Ishikawa (cell line): ENCODE measurements at regions not wholly inside any gene's neighbourhood (a gene's known extent, or its start where the extent isn't known, plus 50 kb on each side); places are given as distances from the start of the nearest gene placed in this dataset.

Experiments
- CEBPB ChIP-seq: IDR thresholded peaks from 2 replicates; pipeline ENCODE4 v1.6.1; 2012
- CREB1 ChIP-seq: IDR thresholded peaks from 2 replicates; pipeline ENCODE4 v1.6.1; 2012; ENCODE audit warnings: low read depth
- EGR1 ChIP-seq: IDR thresholded peaks from 2 replicates; pipeline ENCODE4 v1.6.1; 2012
- EP300 ChIP-seq: IDR thresholded peaks from 2 replicates; pipeline ENCODE4 v1.6.1; 2012; ENCODE audit warnings: borderline replicate concordance
- FOXM1 ChIP-seq: IDR thresholded peaks from 2 replicates; pipeline ENCODE4 v1.6.1; 2012; ENCODE audit warnings: low read depth, borderline replicate concordance
- NFIC ChIP-seq: IDR thresholded peaks from 2 replicates; pipeline ENCODE4 v1.6.1; 2012
- RAD21 ChIP-seq: IDR thresholded peaks from 2 replicates; pipeline ENCODE4 v1.6.1; 2012; ENCODE audit warnings: low read depth
- TAF1 ChIP-seq: IDR thresholded peaks from 2 replicates; pipeline ENCODE4 v1.6.1; 2012; ENCODE audit warnings: low read depth, mild to moderate bottlenecking
- TCF12 ChIP-seq: IDR thresholded peaks from 2 replicates; pipeline ENCODE4 v1.6.1; 2012; ENCODE audit warnings: low read depth
- TEAD4 ChIP-seq: IDR thresholded peaks from 2 replicates; pipeline ENCODE4 v1.6.1; 2012
- YY1 ChIP-seq: IDR thresholded peaks from 2 replicates; pipeline ENCODE4 v1.6.1; 2012; ENCODE audit warnings: low read depth
- ZBTB7A ChIP-seq: IDR thresholded peaks from 2 replicates; pipeline ENCODE4 v1.6.1; 2012; ENCODE audit warnings: low read depth
- TF ChIP-seq, protein P1 (sequence below): IDR thresholded peaks from 2 replicates; pipeline ENCODE4 v1.6.1; 2012
- TF ChIP-seq, protein P2 (sequence below): IDR thresholded peaks from 2 replicates; pipeline ENCODE4 v1.6.1; 2012
- TF ChIP-seq, protein P3 (sequence below): IDR thresholded peaks from 2 replicates; pipeline ENCODE4 v1.6.1; 2012; ENCODE audit warnings: low read depth, mild to moderate bottlenecking

DNA sequence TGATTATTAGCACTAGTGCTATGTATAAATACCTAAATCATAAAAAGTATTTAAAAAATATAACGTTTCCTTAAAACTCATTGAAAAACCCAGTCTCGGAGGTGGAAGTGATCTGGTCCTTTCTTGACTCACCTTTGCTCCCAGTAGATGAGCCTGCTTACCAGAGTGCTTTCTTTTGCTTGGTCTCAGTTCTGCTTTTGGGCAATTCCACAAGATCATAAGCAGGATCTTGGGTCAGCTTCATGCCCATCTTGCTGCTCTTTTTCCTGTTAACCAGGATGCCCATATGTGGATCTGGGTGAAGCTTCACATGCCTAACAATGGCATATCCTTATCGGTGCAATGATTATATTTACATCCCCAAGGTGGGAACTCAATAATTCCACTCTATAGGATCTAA lies 332.1 kb upstream of the FAM98A start:
- TF ChIP-seq EP300 (no peak), TAF1 (no peak), CEBPB (no peak), RAD21 (no peak), NFIC (no peak), CREB1 (no peak), TEAD4 (no peak), ZBTB7A (no peak), FOXM1 (no peak), TCF12 (no peak)
- TF ChIP-seq, protein P1, sequence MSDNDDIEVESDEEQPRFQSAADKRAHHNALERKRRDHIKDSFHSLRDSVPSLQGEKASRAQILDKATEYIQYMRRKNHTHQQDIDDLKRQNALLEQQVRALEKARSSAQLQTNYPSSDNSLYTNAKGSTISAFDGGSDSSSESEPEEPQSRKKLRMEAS, result no peak
- TF ChIP-seq, protein P2, sequence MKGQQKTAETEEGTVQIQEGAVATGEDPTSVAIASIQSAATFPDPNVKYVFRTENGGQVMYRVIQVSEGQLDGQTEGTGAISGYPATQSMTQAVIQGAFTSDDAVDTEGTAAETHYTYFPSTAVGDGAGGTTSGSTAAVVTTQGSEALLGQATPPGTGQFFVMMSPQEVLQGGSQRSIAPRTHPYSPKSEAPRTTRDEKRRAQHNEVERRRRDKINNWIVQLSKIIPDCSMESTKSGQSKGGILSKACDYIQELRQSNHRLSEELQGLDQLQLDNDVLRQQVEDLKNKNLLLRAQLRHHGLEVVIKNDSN, result no peak
- TF ChIP-seq, protein P3, sequence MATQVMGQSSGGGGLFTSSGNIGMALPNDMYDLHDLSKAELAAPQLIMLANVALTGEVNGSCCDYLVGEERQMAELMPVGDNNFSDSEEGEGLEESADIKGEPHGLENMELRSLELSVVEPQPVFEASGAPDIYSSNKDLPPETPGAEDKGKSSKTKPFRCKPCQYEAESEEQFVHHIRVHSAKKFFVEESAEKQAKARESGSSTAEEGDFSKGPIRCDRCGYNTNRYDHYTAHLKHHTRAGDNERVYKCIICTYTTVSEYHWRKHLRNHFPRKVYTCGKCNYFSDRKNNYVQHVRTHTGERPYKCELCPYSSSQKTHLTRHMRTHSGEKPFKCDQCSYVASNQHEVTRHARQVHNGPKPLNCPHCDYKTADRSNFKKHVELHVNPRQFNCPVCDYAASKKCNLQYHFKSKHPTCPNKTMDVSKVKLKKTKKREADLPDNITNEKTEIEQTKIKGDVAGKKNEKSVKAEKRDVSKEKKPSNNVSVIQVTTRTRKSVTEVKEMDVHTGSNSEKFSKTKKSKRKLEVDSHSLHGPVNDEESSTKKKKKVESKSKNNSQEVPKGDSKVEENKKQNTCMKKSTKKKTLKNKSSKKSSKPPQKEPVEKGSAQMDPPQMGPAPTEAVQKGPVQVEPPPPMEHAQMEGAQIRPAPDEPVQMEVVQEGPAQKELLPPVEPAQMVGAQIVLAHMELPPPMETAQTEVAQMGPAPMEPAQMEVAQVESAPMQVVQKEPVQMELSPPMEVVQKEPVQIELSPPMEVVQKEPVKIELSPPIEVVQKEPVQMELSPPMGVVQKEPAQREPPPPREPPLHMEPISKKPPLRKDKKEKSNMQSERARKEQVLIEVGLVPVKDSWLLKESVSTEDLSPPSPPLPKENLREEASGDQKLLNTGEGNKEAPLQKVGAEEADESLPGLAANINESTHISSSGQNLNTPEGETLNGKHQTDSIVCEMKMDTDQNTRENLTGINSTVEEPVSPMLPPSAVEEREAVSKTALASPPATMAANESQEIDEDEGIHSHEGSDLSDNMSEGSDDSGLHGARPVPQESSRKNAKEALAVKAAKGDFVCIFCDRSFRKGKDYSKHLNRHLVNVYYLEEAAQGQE, result no peak

DNA sequence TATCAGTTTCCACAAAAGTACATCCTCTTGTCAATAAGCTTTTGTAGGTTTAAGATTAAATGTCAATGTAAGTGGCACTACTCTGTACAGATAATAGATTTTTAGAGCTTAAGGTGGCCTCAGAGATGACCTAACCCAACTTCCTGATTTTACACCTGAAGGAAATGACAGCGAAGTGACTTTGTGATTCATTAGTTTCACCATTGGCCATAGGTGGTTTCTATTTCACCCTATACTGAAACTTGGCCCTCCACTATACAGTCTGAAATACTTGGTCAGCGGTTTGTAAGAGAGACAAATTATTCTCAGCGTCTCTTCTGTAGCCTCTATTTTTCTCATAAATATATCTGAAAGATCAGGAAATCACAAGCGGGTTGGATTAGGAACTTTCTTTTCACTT lies 330.4 kb upstream of the FAM98A start:
- TF ChIP-seq YY1 (no peak), CREB1 (no peak), EP300 (no peak), NFIC (no peak), ZBTB7A (no peak), EGR1 (no peak), CEBPB (no peak), TAF1 (no peak)
- TF ChIP-seq, protein P1, result no peak

DNA sequence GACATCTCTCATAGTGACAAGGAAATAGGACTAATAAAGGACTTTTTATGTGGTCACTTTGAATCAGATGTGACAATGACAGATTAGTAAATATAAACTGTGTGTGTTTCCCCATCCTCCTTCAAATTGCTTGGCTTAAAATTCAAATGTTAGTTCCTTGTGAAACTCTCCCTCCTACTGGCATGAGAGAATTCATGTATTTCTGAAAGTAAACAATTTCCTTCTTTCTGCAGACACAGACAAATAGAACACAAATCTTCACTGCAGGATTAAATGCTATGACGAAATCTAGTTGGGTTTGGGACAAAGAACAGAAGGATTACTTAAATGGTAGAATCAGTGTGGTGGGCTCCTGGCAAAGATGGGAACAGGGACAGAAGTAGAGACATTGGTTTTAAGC lies 328.7 kb upstream of the FAM98A start:
- TF ChIP-seq, protein P3, result no peak
- no peak for TF ChIP-seq EGR1
- no peak for TF ChIP-seq CEBPB
- TF ChIP-seq, protein P2, result no peak
- TF ChIP-seq, protein P1, result no peak
- TF ChIP-seq ZBTB7A, result no peak
- no peak for TF ChIP-seq TAF1
- no peak for TF ChIP-seq CREB1

DNA sequence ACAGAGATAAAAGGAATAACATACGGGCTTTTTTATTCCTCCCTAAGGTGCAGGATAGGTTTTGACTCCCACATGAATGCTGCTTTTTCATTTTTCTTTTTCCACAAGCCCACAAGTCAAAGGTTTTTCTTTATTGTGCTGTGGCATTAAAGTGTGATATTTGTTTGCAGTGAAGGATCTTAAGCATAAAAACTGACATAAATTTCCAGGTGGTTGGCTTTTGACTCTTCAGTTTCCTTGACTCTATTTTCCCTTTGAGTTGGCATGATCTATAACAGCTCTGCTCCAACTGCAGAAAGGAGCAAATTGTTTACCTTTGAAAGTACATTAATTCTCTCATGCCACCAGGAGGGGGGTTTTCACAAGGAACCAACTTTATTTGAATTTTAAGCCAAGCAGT lies 326.2 kb upstream of the FAM98A start:
- no peak for TF ChIP-seq CEBPB
- TF ChIP-seq YY1, result no peak
- TF ChIP-seq CREB1, result no peak
- no peak for TF ChIP-seq ZBTB7A
- TF ChIP-seq, protein P1, result no peak
- TF ChIP-seq TAF1, result no peak
- no peak for TF ChIP-seq FOXM1
- no peak for TF ChIP-seq EP300
- no peak for TF ChIP-seq NFIC

DNA sequence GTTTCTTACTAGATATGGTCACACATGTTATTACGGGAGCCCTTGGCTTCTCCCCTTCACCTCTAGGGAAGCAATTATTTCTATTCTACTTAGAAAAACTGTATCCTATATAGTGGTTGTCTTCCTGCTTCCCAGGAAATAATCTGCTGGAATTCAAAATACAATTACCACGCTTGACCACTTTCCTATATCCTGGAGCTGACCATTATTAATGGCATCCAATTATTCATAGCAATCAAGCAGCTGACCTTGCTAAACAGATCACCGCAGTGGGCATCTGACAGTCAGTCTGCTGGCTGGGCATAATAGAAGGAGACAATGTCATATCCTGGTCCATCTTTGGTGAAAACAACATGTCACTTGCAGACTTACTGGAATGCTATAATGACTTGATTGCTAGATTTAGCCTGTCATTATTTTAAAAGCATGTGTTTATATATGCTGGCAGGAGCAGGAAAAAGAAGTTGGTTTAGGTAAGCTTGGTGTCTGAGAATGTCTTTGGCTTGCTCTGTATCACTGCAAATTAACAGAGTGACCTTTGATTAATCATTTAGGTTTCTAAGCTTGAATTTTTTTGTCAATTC lies 325.6 kb upstream of the FAM98A start:
- TF ChIP-seq, protein P3, result no peak
- TF ChIP-seq CEBPB, result no peak
- TF ChIP-seq CREB1, result no peak
- TF ChIP-seq, protein P2, result no peak
- no peak for TF ChIP-seq EP300
- TF ChIP-seq RAD21, result no peak
- no peak for TF ChIP-seq TEAD4
- no peak for TF ChIP-seq EGR1
- no peak for TF ChIP-seq NFIC
- TF ChIP-seq YY1, result no peak
- TF ChIP-seq, protein P1, result no peak
- TF ChIP-seq TCF12, result no peak
- no peak for TF ChIP-seq ZBTB7A
- TF ChIP-seq TAF1, result no peak
- no peak for TF ChIP-seq FOXM1
